HCT116 (cell line): ENCODE measurements at regions not wholly inside any gene's neighbourhood (a gene's known extent, or its start where the extent isn't known, plus 50 kb on each side); places are given as distances from the start of the nearest gene placed in this dataset.

Experiments
- ATAC-seq: fragments of 200-7000 bp; cut with Tn5 transposase; 2 replicates; pipeline ENCODE4 v1.9.1; 2020; ENCODE audit warnings: mild to moderate bottlenecking, moderate library complexity
- BruUV-seq: library from RNA; stranded (reverse); fragments of 400-500 nt; replicated peaks from 2 replicates; lab custom pipeline; 2021; lab: Mats Ljungman, UMichigan
- CTCF ChIA-PET: fragments of 300-600 bp; sonication (Branson Sonifier 250); formaldehyde crosslinking; loops from one replicate; lab custom pipeline; 2021; ENCODE audit warnings: antibody characterized with exemption; lab: Charles Lee
- POLR2A ChIA-PET: fragments of 300-600, 350-600 bp; sonication (Branson Sonifier 250); formaldehyde crosslinking; loops from one replicate; lab custom pipeline; 2021; ENCODE audit warnings: antibody characterized with exemption; lab: Charles Lee
- RAD21 ChIA-PET, 2 experiments: fragments of 300-600 bp; sonication (Branson Sonifier 250); formaldehyde crosslinking; loops; one replicate each; lab custom pipeline; 2023; ENCODE audit warnings: low total read pairs in 2 of 2; ENCODE audit not compliant: uncharacterized antibody in 2 of 2, unreplicated experiment in 2 of 2, low non-redundant PET in 1 of 2; lab: Charles Lee
- DNase-seq: peaks from one replicate; pipeline ENCODE4 v3.0.0-alpha.2; 2010; ENCODE audit warnings: low read depth, low spot score
- H2AFZ ChIP-seq: fragments of 200-600 bp; shearing (Covaris generic), sonication (generic); 2 replicates; pipeline ENCODE4 v1.6.1; 2017; ENCODE audit warnings: low read depth, mixed run types, mixed read lengths, antibody characterized with exemption, low read length; ENCODE audit not compliant: poor library complexity, severe bottlenecking
- H3K27ac ChIP-seq: 2 replicates; pipeline ENCODE4 v1.5.1; 2012; ENCODE audit warnings: low read depth, low read length
- H3K27me3 ChIP-seq: fragments of 200-600 bp; sonication (generic); 2 replicates; pipeline ENCODE4 v1.6.1; 2016; ENCODE audit warnings: mixed run types, low read length, mixed read lengths; ENCODE audit not compliant: insufficient read depth
- H3K36me3 ChIP-seq, 2 experiments: fragments of 200-500 bp in 1 of 2; fragments of 200-600 bp in 1 of 2; sonication (Bioruptor generic) in 1 of 2; sonication (generic) in 1 of 2; 2 replicates each; pipeline versions ENCODE4 v1.5.1 to v1.6.1; 2014 to 2016; ENCODE audit warnings: low read length in 2 of 2, inconsistent platforms in 1 of 2, mixed read lengths in 1 of 2, mixed run types in 1 of 2; ENCODE audit not compliant: insufficient read depth in 2 of 2, control insufficient read depth in 1 of 2
- H3K4me1 ChIP-seq, 2 experiments: fragments of 200-600 bp in 1 of 2; sonication (generic) in 1 of 2; 2 replicates each; pipeline versions ENCODE4 v1.5.1 to v1.6.1; 2012 to 2017; ENCODE audit warnings: low read length in 2 of 2, inconsistent platforms in 1 of 2, mild to moderate bottlenecking in 1 of 2, mixed read lengths in 1 of 2, mixed run types in 1 of 2, moderate library complexity in 1 of 2; ENCODE audit not compliant: insufficient read depth in 2 of 2, control insufficient read depth in 1 of 2
- H3K4me2 ChIP-seq: fragments of 200-600 bp; sonication (generic); 2 replicates; pipeline ENCODE4 v1.6.1; 2017; ENCODE audit warnings: mixed run types, low read length, mixed read lengths
- H3K4me3 ChIP-seq, 2 experiments: fragments of 200-600 bp in 1 of 2; sonication (generic) in 1 of 2; replicated peaks in 1 of 2; 2 replicates each; pipeline ENCODE4 v1.5.1; 2011 to 2016; ENCODE audit warnings: low read length in 2 of 2, control low read depth in 1 of 2, low read depth in 1 of 2, mild to moderate bottlenecking in 1 of 2, mixed read lengths in 1 of 2, mixed run types in 1 of 2
- H3K79me2 ChIP-seq: fragments of 200-600 bp; sonication (generic); 2 replicates; pipeline ENCODE4 v1.6.1; 2017; ENCODE audit warnings: mild to moderate bottlenecking, mixed run types, low read length, moderate library complexity, mixed read lengths; ENCODE audit not compliant: insufficient read depth
- H3K9ac ChIP-seq: fragments of 200-600 bp; sonication (generic); 2 replicates; pipeline ENCODE4 v1.6.1; 2016; ENCODE audit warnings: low read length, mixed read lengths
- H3K9me2 ChIP-seq: fragments of 200-600 bp; sonication (generic), shearing (Covaris generic); 2 replicates; pipeline ENCODE4 v1.6.1; 2017; ENCODE audit warnings: mixed run types, mild to moderate bottlenecking, moderate library complexity; ENCODE audit not compliant: insufficient read depth
- H3K9me3 ChIP-seq, 2 experiments: fragments of 200-500 bp in 1 of 2; fragments of 200-600 bp in 1 of 2; sonication (Bioruptor generic) in 1 of 2; sonication (generic) in 1 of 2; 2 replicates each; pipeline ENCODE4 v1.6.1; 2014 to 2017; ENCODE audit warnings: low read length in 2 of 2, mixed read lengths in 2 of 2, inconsistent platforms in 1 of 2, low read depth in 1 of 2, mild to moderate bottlenecking in 1 of 2, mixed run types in 1 of 2, moderate library complexity in 1 of 2; ENCODE audit not compliant: control insufficient read depth in 1 of 2, insufficient read depth in 1 of 2
- H4K20me1 ChIP-seq: fragments of 200-600 bp; sonication (generic), shearing (Covaris generic); 2 replicates; pipeline ENCODE4 v1.6.1; 2017; ENCODE audit warnings: mixed run types, mild to moderate bottlenecking, moderate library complexity; ENCODE audit not compliant: insufficient read depth
- CBX3 ChIP-seq: IDR thresholded peaks from 2 replicates; pipeline ENCODE4 v1.6.1; 2012; ENCODE audit warnings: low read depth
- EGR1 ChIP-seq: IDR thresholded peaks from 2 replicates; pipeline ENCODE4 v1.6.1; 2012; ENCODE audit warnings: low read depth
- EZH2phosphoT487 ChIP-seq: fragments of 200-600 bp; IDR thresholded peaks from 2 replicates; pipeline ENCODE4 v1.6.1; 2018; ENCODE audit warnings: antibody characterized with exemption, borderline replicate concordance
- JUND ChIP-seq: IDR thresholded peaks from 2 replicates; pipeline ENCODE4 v1.6.1; 2012
- POLR2AphosphoS5 ChIP-seq: IDR thresholded peaks from 2 replicates; pipeline ENCODE4 v1.6.1; 2011; ENCODE audit warnings: mild to moderate bottlenecking, low read depth, low read length, moderate library complexity
- RAD21 ChIP-seq: IDR thresholded peaks from 2 replicates; pipeline ENCODE4 v1.6.1; 2012; ENCODE audit warnings: low read depth, mild to moderate bottlenecking
- SIN3A ChIP-seq: IDR thresholded peaks from 2 replicates; pipeline ENCODE4 v1.6.1; 2012; ENCODE audit warnings: low read depth
- SP1 ChIP-seq: IDR thresholded peaks from 2 replicates; pipeline ENCODE4 v1.6.1; 2012; ENCODE audit warnings: low read depth
- TCF7L2 ChIP-seq: IDR thresholded peaks from 2 replicates; pipeline ENCODE4 v1.7.0; 2011; ENCODE audit warnings: borderline replicate concordance, inconsistent platforms; ENCODE audit not compliant: insufficient read depth, insufficient read length; ENCODE audit errors: extremely low read depth
- YY1 ChIP-seq: IDR thresholded peaks from 2 replicates; pipeline ENCODE4 v1.6.1; 2011; ENCODE audit warnings: low read length, low read depth, moderate library complexity, mild to moderate bottlenecking; ENCODE audit not compliant: insufficient replicate concordance; ENCODE audit errors: extremely low read depth
- ZFX ChIP-seq: fragments of 450-650 bp; IDR thresholded peaks from 2 replicates; pipeline ENCODE4 v1.6.1; 2017
- ZNF274 ChIP-seq: fragments of 200-500 bp; sonication (Bioruptor generic); IDR thresholded peaks from 2 replicates; pipeline ENCODE4 v1.6.1; 2014; ENCODE audit warnings: mild to moderate bottlenecking, low read depth, low read length, inconsistent platforms
- intact Hi-C: fragments of 100-400 bp; cut with micrococcal nuclease; formaldehyde crosslinking; loops from 2 replicates; pipeline ENCODE4 v1.10.0; 2022
- TF ChIP-seq, protein P1 (sequence below): IDR thresholded peaks from 2 replicates; pipeline ENCODE4 v1.6.1; 2012
- TF ChIP-seq, protein P2 (sequence below): IDR thresholded peaks from 2 replicates; pipeline ENCODE4 v1.6.1; 2011; ENCODE audit warnings: mild to moderate bottlenecking, low read length, moderate library complexity; ENCODE audit not compliant: insufficient replicate concordance; ENCODE audit errors: extremely low read depth
- TF ChIP-seq, protein P3 (sequence below): IDR thresholded peaks from 2 replicates; pipeline ENCODE4 v1.6.1; 2012; ENCODE audit warnings: low read depth
- TF ChIP-seq, protein P4 (sequence below), 3 experiments: fragments of 200-600 bp in 1 of 3; sonication (generic) in 1 of 3; IDR thresholded peaks in 2 of 3; conservative IDR thresholded peaks in 1 of 3; 2 replicates each; pipeline ENCODE4 v1.5.1; 2012 to 2017; ENCODE audit warnings: low read depth in 2 of 3, low read length in 2 of 3, antibody characterized with exemption in 1 of 3, borderline replicate concordance in 1 of 3, control low read depth in 1 of 3, mild to moderate bottlenecking in 1 of 3, mixed read lengths in 1 of 3, mixed run types in 1 of 3, moderate library complexity in 1 of 3; ENCODE audit not compliant: insufficient read depth in 1 of 3

DNA sequence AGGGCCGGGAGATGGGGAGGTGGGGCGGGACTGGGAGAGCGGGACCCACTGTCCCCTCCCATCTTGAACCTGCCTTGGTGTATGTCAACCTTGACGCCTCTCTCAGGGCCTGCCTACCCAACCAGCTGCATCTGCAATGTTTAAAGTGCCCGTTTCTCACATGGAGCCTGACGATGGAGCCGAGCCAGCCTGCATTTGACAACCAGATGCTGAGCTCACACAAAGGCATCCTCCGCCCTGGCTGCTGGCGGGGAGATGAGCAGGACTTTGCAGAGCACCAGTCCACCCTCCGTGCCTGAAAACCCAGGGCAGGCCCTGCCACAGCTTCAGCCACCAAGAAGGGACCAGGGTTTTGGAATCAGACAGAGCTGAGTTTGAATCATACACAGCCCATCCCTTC, 141.1 kb upstream of the SMIM23 start (continued):
- TF ChIP-seq ZNF274 (no peak), CBX3 (no peak), TCF7L2 (no peak), YY1 (no peak), JUND (no peak)

DNA sequence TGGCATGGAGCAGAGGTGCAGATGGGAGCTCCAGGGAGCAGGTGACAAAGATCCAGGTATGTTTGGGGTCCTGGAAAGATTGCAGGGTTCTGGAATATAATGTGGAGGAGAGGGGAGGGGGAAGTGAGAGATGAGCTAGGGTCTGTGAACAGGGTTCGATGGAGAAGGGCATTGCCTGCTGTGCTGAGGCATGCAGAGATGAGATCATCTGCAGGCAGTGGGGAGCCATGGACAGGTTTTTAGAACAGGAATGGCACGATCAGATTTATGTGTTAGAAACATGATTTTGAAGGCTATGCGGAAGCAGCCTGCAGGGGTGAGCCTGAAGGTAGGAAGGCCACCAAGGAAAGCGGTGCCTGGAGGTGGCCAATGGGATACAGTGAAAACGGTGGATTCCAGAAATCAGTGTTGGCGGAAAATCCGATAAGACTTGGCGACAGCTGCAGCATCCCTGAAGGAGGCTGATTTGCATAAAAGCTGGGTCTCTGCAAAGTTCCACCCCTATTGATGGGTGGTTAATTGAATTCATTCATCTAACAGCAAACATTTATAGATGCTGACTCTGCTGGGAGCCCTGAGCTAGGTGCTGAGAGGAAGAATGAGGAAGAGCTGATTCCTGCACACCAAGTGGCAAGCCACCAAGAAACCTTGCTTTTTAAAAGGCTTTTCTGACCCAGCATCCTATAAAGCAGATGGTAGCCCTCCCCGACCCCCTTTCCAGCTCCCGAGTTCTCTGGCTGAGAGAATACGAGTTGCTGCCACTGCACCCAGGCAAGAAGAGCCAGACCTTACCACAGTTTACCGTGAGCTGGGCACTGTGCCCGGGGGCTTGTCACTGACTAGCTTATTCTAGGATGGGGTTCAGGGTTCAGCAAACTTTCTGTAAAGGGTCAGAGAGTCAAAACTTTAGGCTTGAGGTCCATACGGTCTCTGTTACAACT, 139.2 kb upstream of the SMIM23 start:
- no TSS peak for BruUV-seq
- ChIA-PET CTCF (no interaction called here), RAD21 (no interaction called here), POLR2A (no interaction called here)
- Histone ChIP-seq H3K27me3 (no peaks in the 10 kb centered on the region), H3K4me1 (peaks cover 9 to 14% of the 10 kb centered on the region in 2 experiments), H2AFZ (no peak overlapping the region), H3K4me3 (no peak overlapping the region), H3K4me2 (peak overlapping the region; percentile 65; the same call in 1 of the 2 replicates), H3K36me3 (no peaks in the 10 kb centered on the region), H4K20me1 (no peaks in the 10 kb centered on the region), H3K9me2 (no peaks in the 10 kb centered on the region), H3K79me2 (no peaks in the 10 kb centered on the region), H3K27ac (no peak overlapping the region), H3K9me3 (no peaks in the 10 kb centered on the region), H3K9ac (no peak overlapping the region)
- DNase-seq (no peak), ATAC-seq (no peak)
- intact Hi-C loops = no loop called here
- TF ChIP-seq SIN3A (no peak), RAD21 (no peak), SP1 (no peak), TCF7L2 (no peak), EGR1 (no peak), EZH2phosphoT487 (no peak), JUND (no peak), ZFX (no peak), POLR2AphosphoS5 (no peak)
- TF ChIP-seq, protein P1, sequence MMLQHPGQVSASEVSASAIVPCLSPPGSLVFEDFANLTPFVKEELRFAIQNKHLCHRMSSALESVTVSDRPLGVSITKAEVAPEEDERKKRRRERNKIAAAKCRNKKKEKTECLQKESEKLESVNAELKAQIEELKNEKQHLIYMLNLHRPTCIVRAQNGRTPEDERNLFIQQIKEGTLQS = no peak
- TF ChIP-seq, protein P2, sequence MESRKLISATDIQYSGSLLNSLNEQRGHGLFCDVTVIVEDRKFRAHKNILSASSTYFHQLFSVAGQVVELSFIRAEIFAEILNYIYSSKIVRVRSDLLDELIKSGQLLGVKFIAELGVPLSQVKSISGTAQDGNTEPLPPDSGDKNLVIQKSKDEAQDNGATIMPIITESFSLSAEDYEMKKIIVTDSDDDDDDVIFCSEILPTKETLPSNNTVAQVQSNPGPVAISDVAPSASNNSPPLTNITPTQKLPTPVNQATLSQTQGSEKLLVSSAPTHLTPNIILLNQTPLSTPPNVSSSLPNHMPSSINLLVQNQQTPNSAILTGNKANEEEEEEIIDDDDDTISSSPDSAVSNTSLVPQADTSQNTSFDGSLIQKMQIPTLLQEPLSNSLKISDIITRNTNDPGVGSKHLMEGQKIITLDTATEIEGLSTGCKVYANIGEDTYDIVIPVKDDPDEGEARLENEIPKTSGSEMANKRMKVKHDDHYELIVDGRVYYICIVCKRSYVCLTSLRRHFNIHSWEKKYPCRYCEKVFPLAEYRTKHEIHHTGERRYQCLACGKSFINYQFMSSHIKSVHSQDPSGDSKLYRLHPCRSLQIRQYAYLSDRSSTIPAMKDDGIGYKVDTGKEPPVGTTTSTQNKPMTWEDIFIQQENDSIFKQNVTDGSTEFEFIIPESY = no peak
- TF ChIP-seq, protein P3, sequence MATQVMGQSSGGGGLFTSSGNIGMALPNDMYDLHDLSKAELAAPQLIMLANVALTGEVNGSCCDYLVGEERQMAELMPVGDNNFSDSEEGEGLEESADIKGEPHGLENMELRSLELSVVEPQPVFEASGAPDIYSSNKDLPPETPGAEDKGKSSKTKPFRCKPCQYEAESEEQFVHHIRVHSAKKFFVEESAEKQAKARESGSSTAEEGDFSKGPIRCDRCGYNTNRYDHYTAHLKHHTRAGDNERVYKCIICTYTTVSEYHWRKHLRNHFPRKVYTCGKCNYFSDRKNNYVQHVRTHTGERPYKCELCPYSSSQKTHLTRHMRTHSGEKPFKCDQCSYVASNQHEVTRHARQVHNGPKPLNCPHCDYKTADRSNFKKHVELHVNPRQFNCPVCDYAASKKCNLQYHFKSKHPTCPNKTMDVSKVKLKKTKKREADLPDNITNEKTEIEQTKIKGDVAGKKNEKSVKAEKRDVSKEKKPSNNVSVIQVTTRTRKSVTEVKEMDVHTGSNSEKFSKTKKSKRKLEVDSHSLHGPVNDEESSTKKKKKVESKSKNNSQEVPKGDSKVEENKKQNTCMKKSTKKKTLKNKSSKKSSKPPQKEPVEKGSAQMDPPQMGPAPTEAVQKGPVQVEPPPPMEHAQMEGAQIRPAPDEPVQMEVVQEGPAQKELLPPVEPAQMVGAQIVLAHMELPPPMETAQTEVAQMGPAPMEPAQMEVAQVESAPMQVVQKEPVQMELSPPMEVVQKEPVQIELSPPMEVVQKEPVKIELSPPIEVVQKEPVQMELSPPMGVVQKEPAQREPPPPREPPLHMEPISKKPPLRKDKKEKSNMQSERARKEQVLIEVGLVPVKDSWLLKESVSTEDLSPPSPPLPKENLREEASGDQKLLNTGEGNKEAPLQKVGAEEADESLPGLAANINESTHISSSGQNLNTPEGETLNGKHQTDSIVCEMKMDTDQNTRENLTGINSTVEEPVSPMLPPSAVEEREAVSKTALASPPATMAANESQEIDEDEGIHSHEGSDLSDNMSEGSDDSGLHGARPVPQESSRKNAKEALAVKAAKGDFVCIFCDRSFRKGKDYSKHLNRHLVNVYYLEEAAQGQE = no peak
- TF ChIP-seq, protein P4, sequence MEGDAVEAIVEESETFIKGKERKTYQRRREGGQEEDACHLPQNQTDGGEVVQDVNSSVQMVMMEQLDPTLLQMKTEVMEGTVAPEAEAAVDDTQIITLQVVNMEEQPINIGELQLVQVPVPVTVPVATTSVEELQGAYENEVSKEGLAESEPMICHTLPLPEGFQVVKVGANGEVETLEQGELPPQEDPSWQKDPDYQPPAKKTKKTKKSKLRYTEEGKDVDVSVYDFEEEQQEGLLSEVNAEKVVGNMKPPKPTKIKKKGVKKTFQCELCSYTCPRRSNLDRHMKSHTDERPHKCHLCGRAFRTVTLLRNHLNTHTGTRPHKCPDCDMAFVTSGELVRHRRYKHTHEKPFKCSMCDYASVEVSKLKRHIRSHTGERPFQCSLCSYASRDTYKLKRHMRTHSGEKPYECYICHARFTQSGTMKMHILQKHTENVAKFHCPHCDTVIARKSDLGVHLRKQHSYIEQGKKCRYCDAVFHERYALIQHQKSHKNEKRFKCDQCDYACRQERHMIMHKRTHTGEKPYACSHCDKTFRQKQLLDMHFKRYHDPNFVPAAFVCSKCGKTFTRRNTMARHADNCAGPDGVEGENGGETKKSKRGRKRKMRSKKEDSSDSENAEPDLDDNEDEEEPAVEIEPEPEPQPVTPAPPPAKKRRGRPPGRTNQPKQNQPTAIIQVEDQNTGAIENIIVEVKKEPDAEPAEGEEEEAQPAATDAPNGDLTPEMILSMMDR (IDR thresholded peaks at IDR 0.05 in 2 of 3, conservative IDR thresholded peaks at IDR 0.05 in 1 of 3; ENCODE audit: borderline replicate concordance in 1 of 3, insufficient read depth in 1 of 3, low read depth in 2 of 3, low read length in 2 of 3) = no peak
